GM21390 (cell line): ENCODE measurements at regions not wholly inside any gene's neighbourhood (a gene's known extent, or its start where the extent isn't known, plus 50 kb on each side); places are given as distances from the start of the nearest gene placed in this dataset.
"Not testable (repeated sequence)": the region's sequence is repeated elsewhere in the genome, so short reads cannot be mapped to it uniquely, and the experiment has no call there.

Source experiments
- ATAC-seq: cut with Tn5 transposase; IDR thresholded peaks from one replicate; pipeline ENCODE4 v1.9.1; 2021; ENCODE audit not compliant: unreplicated experiment

DNA sequence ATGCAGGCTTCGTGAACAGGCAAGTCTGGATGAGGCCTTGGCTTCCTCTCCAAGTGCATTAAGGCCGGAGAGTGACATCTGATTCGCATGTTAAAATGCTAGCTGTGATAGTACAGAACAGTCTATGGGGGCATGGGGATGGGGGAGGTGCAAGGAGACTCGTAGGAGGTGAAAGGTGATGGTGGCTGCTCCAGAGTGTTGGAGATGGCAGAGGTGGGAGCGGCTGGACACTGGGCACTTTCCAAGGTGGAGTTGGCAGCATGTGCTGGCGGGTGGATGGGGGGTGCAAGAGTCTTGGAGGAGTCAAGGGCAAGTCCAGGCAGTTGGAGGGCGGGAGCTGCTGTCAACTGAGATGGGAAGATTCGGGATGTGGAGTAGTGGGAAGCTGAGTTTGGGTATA lies 350.9 kb upstream of the TNRC6C start:
- ATAC-seq: no peak

DNA sequence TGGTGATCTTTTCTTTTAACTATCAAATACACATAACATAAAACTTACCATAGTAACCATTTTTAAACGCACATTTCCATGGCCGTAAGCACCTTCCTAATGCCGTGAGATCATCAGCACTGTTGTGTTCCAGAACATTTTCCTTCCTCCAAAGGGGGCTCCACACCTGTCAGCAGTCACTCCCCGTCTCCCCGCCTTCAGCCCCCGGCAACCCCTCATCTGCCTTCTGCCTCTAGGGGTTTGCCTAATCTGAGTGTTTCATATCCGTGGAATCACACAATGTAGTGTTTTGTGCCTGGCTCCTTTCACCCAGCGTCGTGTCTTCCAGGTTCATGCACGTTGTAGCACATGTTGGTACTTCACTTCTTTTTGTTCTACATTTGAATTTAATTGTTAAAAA lies 350.1 kb upstream of the TNRC6C start:
- no peak for ATAC-seq

GRCh38 chr17:77609553-77610517 lies 348.7 kb upstream of the TNRC6C start:
- no peak for ATAC-seq

- ATAC-seq: no peak
Measured at GRCh38 chr17:77610518-77610893, 348.0 kb upstream of the TNRC6C start.

DNA sequence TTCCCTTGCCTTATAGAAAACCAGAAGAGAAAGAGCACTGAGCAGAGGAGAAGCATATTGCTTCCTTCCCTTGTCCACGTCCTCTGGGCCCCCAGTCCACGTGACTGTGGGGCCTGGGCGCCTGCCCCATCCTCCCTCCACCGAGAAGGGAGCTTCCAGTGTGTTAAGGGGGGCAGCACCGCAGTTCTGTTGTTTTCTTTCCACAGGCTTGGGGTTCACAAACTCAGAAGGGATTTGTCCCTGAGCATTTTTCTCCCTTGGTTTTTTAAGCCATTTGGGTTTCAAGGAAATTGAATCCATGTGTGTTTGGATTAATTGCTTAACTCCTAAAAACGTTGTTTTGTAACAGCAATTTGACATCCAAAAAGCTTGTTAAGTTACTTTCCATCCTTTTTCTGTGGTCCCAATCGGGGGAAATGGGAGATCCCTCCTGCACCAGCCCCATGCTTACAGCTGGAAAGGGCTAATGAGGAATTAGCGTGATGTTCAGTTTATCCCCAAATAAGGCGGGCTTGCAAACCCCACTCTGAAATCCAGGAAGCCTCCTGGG lies 347.5 kb upstream of the TNRC6C start:
- no peak for ATAC-seq

GRCh38 chr17:77611791-77612502 lies 346.6 kb upstream of the TNRC6C start:
- no peak for ATAC-seq

DNA sequence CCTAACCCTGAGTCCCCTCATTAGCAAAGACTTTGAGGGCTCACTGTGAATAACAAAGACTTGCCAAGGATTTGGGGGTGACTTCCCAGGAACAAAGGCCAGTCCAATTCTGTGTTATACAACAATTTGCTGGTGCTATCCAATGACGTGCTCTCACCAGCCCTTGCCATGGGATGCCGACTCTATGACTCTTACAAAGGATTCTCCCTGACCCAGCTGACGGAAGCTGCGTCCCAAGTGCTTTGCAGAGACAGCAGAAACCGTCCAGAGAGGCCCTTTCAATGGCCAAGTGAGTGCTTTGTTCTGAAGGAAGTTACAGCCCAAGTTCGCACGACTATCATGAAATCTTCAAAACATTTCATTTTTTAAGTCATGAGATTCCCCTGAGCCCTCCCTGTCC lies 345.3 kb upstream of the TNRC6C start:
- ATAC-seq: no peak

GRCh38 chr17:77613627-77614026 lies 344.9 kb upstream of the TNRC6C start:
- no peak for ATAC-seq

- ATAC-seq: no peak
Measured at GRCh38 chr17:77615703-77616253, 342.7 kb upstream of the TNRC6C start.

GRCh38 chr17:77616254-77616731 lies 342.2 kb upstream of the TNRC6C start:
- ATAC-seq: no peak

DNA sequence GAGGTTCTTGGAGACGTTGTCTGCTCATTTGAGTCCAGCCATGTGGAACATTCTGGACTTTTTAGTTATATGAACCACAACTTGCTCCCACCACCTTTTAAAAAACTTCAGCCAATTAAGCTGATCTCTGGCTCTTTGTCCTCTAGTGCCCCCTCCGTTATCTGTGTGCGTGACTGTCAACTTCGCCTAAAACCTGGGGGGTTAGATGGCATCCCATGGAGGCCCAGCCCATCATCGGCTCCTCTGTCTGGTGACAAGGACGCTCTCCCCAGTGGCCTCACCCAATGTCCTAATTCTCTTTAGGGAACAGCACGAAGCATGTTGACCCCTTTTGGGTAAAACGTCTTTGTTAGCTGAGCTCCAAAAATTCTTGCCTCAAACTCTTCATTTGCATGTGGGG lies 341.0 kb upstream of the TNRC6C start:
- no peak for ATAC-seq

- ATAC-seq: no peak
Measured at GRCh38 chr17:77618173-77618572, 340.3 kb upstream of the TNRC6C start.

- ATAC-seq: no peak
Measured at GRCh38 chr17:77618731-77619130, 339.8 kb upstream of the TNRC6C start.

- no peak for ATAC-seq
Measured at GRCh38 chr17:77619326-77619725, 339.2 kb upstream of the TNRC6C start.

DNA sequence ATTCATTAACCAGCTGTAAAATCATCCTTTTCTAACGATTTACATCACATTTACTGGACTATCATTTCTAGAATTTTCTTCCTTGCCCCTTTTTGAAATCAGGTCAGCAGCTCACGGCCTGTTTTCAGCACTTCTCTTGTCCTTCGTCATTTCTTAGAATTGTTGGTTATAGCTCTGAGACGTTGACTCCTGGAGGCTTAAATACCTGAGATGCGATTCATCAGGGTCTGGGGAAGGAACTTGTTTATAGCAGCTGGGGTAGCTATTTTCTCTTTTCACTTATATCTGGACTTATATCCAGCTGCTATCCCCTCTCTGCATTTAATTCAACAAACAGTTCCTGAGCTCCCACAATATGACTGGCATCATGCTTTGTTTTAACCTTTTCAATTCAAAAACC lies 338.7 kb upstream of the TNRC6C start:
- no peak for ATAC-seq

GRCh38 chr17:77620282-77620681 lies 338.2 kb upstream of the TNRC6C start:
- ATAC-seq: no peak

DNA sequence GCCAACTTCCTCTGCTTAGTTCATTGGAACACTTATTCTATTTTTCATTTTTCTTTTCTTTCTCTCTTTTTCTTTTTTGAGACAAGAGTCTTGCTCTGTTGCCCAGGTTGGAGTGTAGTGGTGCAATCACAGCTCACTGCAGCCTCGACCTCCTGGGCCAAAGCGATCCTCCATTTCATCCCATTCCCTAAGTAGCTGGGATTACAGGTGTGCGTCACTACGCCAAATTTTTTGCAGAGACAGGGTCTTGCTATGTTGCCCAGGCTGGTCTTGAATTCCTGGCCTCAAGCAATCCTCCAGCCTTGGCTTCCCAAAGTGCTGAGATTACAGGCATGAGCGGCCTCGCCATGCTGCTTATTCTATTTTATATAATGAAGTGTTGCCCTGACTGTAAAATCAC lies 336.4 kb upstream of the TNRC6C start:
- ATAC-seq: not testable (repeated sequence)

- no peak for ATAC-seq
Measured at GRCh38 chr17:77622647-77623046, 335.9 kb upstream of the TNRC6C start.

- ATAC-seq: not testable (repeated sequence)
Measured at GRCh38 chr17:77623321-77623720, 335.2 kb upstream of the TNRC6C start.

DNA sequence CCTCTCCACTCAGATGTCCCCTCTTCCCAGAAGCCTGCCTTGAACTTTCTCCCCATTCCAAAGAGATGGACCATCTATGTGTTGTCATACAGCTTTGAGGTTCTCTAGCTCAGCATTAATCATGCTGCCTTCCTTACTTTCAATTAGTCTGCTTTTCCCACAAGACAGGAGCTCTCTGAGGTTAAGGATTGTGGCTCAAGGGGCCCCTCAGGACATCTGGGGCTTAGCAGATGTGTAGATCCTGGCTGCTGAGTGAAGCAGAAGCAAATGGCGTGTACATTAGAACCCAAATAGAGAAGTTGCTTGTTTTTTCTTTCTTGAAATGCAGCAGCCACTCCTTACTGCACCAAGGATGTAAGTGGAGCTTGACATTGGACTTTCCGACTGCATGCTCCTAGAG lies 330.5 kb upstream of the TNRC6C start:
- ATAC-seq: no peak

DNA sequence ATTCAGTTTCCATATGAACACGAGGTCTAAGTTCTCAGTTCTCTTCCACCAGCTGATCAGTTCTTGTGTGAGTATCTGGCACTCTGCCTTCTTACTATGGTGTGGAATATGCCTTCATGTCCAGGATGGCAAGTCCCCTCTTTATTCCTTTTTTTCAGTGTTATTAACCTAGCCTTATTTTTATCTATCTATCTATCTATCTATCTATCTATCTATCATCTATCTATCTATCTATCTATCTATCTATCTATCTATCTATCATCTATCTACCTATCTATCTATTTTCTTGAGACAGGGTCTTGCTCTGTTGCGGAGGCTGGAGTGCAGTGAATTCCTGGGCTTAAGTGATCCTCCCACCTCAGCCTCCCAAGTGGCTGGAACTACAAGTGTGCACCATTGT lies 329.2 kb upstream of the TNRC6C start:
- ATAC-seq: not testable (repeated sequence)
